Nephron progenitor cell (in vitro differentiated cells): ENCODE measurements at regions not wholly inside any gene's neighbourhood (a gene's known extent, or its start where the extent isn't known, plus 50 kb on each side); places are given as distances from the start of the nearest gene placed in this dataset.

Source experiments
- DNase-seq: peaks from one replicate; pipeline ENCODE4 v3.0.0; 2021
- H3K27ac Mint-ChIP-seq: 2 replicates; pipeline ENCODE4 v1.8.0; 2021; ENCODE audit warnings: mild to moderate bottlenecking, moderate library complexity, mixed read lengths
- H3K27me3 Mint-ChIP-seq: 2 replicates; pipeline ENCODE4 v1.8.0; 2021; ENCODE audit warnings: mild to moderate bottlenecking, low read depth, mixed read lengths; ENCODE audit not compliant: poor library complexity
- H3K36me3 Mint-ChIP-seq: 2 replicates; pipeline ENCODE4 v1.8.0; 2021; ENCODE audit warnings: low read depth, mixed read lengths
- H3K4me1 Mint-ChIP-seq: 2 replicates; pipeline ENCODE4 v1.8.0; 2021; ENCODE audit warnings: mixed read lengths
- H3K4me3 Mint-ChIP-seq: 2 replicates; pipeline ENCODE4 v1.8.0; 2021; ENCODE audit warnings: mild to moderate bottlenecking, moderate library complexity, mixed read lengths
- H3K9me3 Mint-ChIP-seq: 2 replicates; pipeline ENCODE4 v1.8.0; 2021; ENCODE audit warnings: mild to moderate bottlenecking, moderate library complexity, mixed read lengths
- CTCF ChIP-seq: fragments of 200-600 bp; sonication (generic); IDR thresholded peaks from 2 replicates; pipeline ENCODE4 v1.5.0; 2021; ENCODE audit warnings: antibody characterized with exemption

- peaks cover 4% of the 10 kb centered on the region for H3K9me3 Mint-ChIP-seq
- peak overlapping the region; percentile 7 for H3K27ac Mint-ChIP-seq
- peaks cover 19% of the 10 kb centered on the region for H3K4me1 Mint-ChIP-seq
- TF ChIP-seq CTCF = no peak
- no peak overlapping the region for H3K4me3 Mint-ChIP-seq
- DNase-seq = no peak
- H3K27me3 Mint-ChIP-seq = peaks cover 6% of the 10 kb centered on the region
- no peaks in the 10 kb centered on the region for H3K36me3 Mint-ChIP-seq
These were observed 262.0 kb downstream of the IL15 start for GRCh38 chr4:141898346-141898745.

- TF ChIP-seq CTCF = no peak
- Mint-ChIP-seq H3K4me1 (peaks cover 19% of the 10 kb centered on the region), H3K36me3 (no peaks in the 10 kb centered on the region), H3K27ac (no peak overlapping the region), H3K4me3 (no peak overlapping the region), H3K9me3 (peaks cover 4% of the 10 kb centered on the region), H3K27me3 (peaks cover 6% of the 10 kb centered on the region)
- DNase-seq = no peak
These were observed 262.7 kb downstream of the IL15 start for GRCh38 chr4:141899103-141899502.

DNA sequence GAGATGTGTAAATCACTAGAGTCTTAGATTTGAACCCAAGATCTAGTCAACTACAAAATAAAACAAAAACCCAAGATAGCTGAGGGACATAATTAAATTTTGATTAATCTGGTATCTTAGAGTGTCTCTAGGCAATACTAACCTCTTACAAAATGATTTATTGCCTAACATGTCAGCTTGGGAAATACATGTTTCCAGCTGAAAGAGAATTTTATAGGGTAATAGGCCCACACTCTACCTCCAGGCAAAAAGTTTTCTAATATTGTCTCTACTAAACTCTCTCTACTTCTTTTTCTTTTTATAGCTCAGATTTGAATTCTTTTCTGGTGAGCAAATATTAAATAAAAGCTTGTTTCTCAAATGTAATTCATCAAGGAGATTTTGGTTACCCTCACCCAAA, 263.2 kb downstream of the IL15 start:
- Mint-ChIP-seq H3K9me3 (peaks cover 4% of the 10 kb centered on the region), H3K27ac (peak overlapping the region; percentile 55), H3K4me1 (peaks cover 19% of the 10 kb centered on the region), H3K36me3 (no peaks in the 10 kb centered on the region), H3K27me3 (peaks cover 6% of the 10 kb centered on the region), H3K4me3 (no peak overlapping the region)
- DNase-seq = no peak
- TF ChIP-seq CTCF = no peak

- Mint-ChIP-seq H3K4me1 (peaks cover 19% of the 10 kb centered on the region), H3K4me3 (no peak overlapping the region), H3K9me3 (peaks cover 4% of the 10 kb centered on the region), H3K27ac (no peak overlapping the region), H3K27me3 (peaks cover 6% of the 10 kb centered on the region), H3K36me3 (no peaks in the 10 kb centered on the region)
- TF ChIP-seq CTCF = no peak
- DNase-seq = no peak
These were observed 264.5 kb downstream of the IL15 start for GRCh38 chr4:141900856-141901255.

GRCh38 chr4:141905751-141906150, 269.4 kb downstream of the IL15 start:
- H3K27ac Mint-ChIP-seq = no peak overlapping the region
- TF ChIP-seq CTCF = no peak
- DNase-seq = no peak
- no peaks in the 10 kb centered on the region for H3K36me3 Mint-ChIP-seq
- H3K4me1 Mint-ChIP-seq = peaks cover 3% of the 10 kb centered on the region
- H3K9me3 Mint-ChIP-seq = peaks cover 4% of the 10 kb centered on the region
- no peaks in the 10 kb centered on the region for H3K27me3 Mint-ChIP-seq
- H3K4me3 Mint-ChIP-seq = no peak overlapping the region

DNA sequence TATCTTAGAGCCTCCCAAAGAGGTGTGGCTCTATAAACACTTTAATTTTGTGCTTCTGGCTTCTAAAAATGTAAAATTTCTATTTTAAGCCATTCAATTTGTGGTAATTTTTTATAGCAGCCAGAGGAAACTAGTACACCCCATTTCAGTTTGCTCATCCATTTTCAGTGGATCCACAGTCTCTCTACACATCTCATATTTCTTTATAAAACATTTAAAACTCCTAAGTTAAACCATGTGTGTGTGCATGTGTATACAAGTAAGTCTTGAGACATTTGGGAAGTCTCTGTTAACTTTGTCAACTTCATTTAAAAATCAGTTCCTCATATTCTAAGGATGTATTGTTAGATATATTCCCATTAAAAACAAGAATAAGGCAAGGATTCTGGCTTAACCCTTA, 273.2 kb downstream of the IL15 start:
- H3K4me3 Mint-ChIP-seq = no peak overlapping the region
- H3K36me3 Mint-ChIP-seq = no peaks in the 10 kb centered on the region
- no peak for DNase-seq
- H3K27me3 Mint-ChIP-seq = no peaks in the 10 kb centered on the region
- no peaks in the 10 kb centered on the region for H3K9me3 Mint-ChIP-seq
- no peak overlapping the region for H3K27ac Mint-ChIP-seq
- H3K4me1 Mint-ChIP-seq = peaks cover 7% of the 10 kb centered on the region
- no peak for TF ChIP-seq CTCF
